ENCODE measurements at regions not wholly inside any gene's neighbourhood (a gene's known extent, or its start where the extent isn't known, plus 50 kb on each side); places are given as distances from the start of the nearest gene placed in this dataset.
"Not testable (repeated sequence)": the region's sequence is repeated elsewhere in the genome, so short reads cannot be mapped to it uniquely, and the experiment has no call there.

DNA sequence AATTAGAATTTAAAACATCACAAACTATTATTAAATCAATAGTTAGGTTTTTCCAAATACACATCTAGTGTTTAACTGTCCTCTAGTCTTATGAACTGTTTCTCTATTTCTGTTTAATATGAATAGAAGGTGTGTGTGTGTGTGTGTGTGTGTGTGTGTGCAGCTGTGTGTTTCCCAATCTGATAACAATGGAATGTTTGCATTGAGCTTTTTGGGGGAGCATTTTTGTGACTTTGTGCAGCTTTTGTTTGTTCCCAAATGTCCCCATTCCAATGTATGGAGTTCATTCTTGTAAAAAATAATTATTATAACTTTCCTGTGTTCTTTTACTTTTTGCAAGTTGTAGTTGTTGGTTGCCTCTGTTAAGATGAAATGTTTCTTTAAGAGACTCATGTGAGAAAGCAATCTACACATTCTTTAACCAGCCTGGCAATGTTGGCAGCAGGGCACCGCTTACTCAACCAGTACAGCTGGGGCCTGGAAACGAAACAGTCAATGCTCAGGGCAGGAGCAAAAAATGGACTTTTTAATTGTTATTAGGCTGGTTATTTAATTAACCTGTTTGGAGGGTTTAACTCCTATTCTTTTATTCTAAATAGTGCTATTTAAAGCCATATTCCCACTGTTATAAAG lies 354.3 kb downstream of the SRGAP2C start:
- TF ChIP-seq GLIS3 (CRISPR knock-in tag; IDR thresholded peaks at IDR 0.05) = no peak
- TF ChIP-seq, protein P1, sequence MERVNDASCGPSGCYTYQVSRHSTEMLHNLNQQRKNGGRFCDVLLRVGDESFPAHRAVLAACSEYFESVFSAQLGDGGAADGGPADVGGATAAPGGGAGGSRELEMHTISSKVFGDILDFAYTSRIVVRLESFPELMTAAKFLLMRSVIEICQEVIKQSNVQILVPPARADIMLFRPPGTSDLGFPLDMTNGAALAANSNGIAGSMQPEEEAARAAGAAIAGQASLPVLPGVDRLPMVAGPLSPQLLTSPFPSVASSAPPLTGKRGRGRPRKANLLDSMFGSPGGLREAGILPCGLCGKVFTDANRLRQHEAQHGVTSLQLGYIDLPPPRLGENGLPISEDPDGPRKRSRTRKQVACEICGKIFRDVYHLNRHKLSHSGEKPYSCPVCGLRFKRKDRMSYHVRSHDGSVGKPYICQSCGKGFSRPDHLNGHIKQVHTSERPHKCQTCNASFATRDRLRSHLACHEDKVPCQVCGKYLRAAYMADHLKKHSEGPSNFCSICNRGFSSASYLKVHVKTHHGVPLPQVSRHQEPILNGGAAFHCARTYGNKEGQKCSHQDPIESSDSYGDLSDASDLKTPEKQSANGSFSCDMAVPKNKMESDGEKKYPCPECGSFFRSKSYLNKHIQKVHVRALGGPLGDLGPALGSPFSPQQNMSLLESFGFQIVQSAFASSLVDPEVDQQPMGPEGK (CRISPR knock-in tag; IDR thresholded peaks at IDR 0.05; ENCODE audit: borderline replicate concordance) = no peak
- TF ChIP-seq RARB (CRISPR knock-in tag; IDR thresholded peaks at IDR 0.05) = no peak
- TF ChIP-seq ZNF70 (CRISPR knock-in tag; IDR thresholded peaks at IDR 0.05) = no peak
- no peak for TF ChIP-seq PPARA (CRISPR knock-in tag; IDR thresholded peaks at IDR 0.05; ENCODE audit: borderline replicate concordance)
- TF ChIP-seq, protein P2, sequence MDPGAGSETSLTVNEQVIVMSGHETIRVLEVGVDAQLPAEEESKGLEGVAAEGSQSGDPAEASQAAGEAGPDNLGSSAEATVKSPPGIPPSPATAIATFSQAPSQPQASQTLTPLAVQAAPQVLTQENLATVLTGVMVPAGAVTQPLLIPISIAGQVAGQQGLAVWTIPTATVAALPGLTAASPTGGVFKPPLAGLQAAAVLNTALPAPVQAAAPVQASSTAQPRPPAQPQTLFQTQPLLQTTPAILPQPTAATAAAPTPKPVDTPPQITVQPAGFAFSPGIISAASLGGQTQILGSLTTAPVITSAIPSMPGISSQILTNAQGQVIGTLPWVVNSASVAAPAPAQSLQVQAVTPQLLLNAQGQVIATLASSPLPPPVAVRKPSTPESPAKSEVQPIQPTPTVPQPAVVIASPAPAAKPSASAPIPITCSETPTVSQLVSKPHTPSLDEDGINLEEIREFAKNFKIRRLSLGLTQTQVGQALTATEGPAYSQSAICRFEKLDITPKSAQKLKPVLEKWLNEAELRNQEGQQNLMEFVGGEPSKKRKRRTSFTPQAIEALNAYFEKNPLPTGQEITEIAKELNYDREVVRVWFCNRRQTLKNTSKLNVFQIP (CRISPR knock-in tag; IDR thresholded peaks at IDR 0.05; ENCODE audit: borderline replicate concordance, low read depth) = no peak
- TF ChIP-seq ZC3H10 (CRISPR knock-in tag; IDR thresholded peaks at IDR 0.05) = no peak
- no peak for TF ChIP-seq OSR1 (CRISPR knock-in tag; IDR thresholded peaks at IDR 0.05)
- TF ChIP-seq ZFP30 (CRISPR knock-in tag; IDR thresholded peaks at IDR 0.05) = no peak
- TF ChIP-seq ZNF565 (CRISPR knock-in tag; conservative IDR thresholded peaks at IDR 0.05; ENCODE audit: low read depth) = no peak
- TF ChIP-seq ZNF8 (CRISPR knock-in tag; IDR thresholded peaks at IDR 0.05) = no peak
- TF ChIP-seq BACH2 (CRISPR knock-in tag; IDR thresholded peaks at IDR 0.05; ENCODE audit: borderline replicate concordance) = no peak
- TF ChIP-seq ARNTL (CRISPR knock-in tag; IDR thresholded peaks at IDR 0.05; ENCODE audit: borderline replicate concordance, low read depth) = no peak
- ATAC-seq = no peak

DNA sequence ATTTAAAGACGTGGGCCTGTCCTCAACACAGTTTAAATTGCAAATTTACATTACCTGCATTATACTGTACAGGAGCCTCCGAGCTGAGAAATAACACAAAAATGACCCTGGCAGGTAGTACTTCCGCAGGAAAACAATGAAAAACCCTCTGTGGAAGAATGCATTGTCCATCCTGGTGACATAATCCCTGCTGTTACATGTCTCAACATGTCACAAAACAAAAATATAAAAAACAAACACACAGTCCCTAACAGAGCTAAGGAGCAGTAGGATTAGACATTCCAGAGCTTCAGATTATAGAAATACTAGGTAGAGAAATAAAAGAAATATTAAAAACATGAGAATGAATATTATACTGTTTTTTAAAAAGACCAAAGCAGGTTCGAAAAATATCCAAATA lies 359.2 kb downstream of the SRGAP2C start:
- not testable (repeated sequence) for ATAC-seq

DNA sequence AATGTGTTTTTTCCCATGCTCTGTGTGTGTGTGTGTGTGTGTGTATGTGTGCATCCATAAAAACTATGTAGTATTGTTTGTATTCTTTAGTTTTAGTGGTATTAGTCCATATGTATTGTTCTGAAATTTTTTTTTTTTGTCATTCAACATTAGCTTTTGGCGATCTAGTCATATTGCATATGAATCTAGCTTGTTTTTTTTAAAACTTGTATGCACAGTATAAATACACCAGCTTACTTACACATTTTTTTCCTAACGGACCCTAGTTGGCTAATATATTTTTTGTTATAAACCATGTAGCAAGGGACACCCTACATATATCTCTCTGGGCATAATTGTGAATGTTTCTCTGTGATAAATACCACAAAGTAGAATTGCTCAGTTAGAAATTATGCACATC lies 359.7 kb downstream of the SRGAP2C start:
- ATAC-seq = no peak

More for the DNA sequence above, 359.7 kb downstream of the SRGAP2C start:
- no peak for TF ChIP-seq TOX (CRISPR knock-in tag; IDR thresholded peaks at IDR 0.05; ENCODE audit: borderline replicate concordance)
- no peak for TF ChIP-seq BACH2 (CRISPR knock-in tag; IDR thresholded peaks at IDR 0.05; ENCODE audit: borderline replicate concordance)
- TF ChIP-seq ZC3H10 (CRISPR knock-in tag; IDR thresholded peaks at IDR 0.05) = no peak
- no peak for TF ChIP-seq PPARA (CRISPR knock-in tag; IDR thresholded peaks at IDR 0.05; ENCODE audit: borderline replicate concordance)
- TF ChIP-seq, protein P3, sequence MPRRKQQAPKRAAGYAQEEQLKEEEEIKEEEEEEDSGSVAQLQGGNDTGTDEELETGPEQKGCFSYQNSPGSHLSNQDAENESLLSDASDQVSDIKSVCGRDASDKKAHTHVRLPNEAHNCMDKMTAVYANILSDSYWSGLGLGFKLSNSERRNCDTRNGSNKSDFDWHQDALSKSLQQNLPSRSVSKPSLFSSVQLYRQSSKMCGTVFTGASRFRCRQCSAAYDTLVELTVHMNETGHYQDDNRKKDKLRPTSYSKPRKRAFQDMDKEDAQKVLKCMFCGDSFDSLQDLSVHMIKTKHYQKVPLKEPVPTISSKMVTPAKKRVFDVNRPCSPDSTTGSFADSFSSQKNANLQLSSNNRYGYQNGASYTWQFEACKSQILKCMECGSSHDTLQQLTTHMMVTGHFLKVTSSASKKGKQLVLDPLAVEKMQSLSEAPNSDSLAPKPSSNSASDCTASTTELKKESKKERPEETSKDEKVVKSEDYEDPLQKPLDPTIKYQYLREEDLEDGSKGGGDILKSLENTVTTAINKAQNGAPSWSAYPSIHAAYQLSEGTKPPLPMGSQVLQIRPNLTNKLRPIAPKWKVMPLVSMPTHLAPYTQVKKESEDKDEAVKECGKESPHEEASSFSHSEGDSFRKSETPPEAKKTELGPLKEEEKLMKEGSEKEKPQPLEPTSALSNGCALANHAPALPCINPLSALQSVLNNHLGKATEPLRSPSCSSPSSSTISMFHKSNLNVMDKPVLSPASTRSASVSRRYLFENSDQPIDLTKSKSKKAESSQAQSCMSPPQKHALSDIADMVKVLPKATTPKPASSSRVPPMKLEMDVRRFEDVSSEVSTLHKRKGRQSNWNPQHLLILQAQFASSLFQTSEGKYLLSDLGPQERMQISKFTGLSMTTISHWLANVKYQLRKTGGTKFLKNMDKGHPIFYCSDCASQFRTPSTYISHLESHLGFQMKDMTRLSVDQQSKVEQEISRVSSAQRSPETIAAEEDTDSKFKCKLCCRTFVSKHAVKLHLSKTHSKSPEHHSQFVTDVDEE (CRISPR knock-in tag; IDR thresholded peaks at IDR 0.05) = no peak
- no peak for TF ChIP-seq ESRRG (CRISPR knock-in tag; IDR thresholded peaks at IDR 0.05)
- no peak for TF ChIP-seq ZFP3 (CRISPR knock-in tag; IDR thresholded peaks at IDR 0.05)
- TF ChIP-seq CSDC2 (CRISPR knock-in tag; IDR thresholded peaks at IDR 0.05) = no peak
- no peak for TF ChIP-seq ISL1 (CRISPR knock-in tag; IDR thresholded peaks at IDR 0.05)
- TF ChIP-seq SNAI2 (CRISPR knock-in tag; IDR thresholded peaks at IDR 0.05) = no peak
- no peak for TF ChIP-seq ZNF8 (CRISPR knock-in tag; IDR thresholded peaks at IDR 0.05)
- TF ChIP-seq, protein P4, sequence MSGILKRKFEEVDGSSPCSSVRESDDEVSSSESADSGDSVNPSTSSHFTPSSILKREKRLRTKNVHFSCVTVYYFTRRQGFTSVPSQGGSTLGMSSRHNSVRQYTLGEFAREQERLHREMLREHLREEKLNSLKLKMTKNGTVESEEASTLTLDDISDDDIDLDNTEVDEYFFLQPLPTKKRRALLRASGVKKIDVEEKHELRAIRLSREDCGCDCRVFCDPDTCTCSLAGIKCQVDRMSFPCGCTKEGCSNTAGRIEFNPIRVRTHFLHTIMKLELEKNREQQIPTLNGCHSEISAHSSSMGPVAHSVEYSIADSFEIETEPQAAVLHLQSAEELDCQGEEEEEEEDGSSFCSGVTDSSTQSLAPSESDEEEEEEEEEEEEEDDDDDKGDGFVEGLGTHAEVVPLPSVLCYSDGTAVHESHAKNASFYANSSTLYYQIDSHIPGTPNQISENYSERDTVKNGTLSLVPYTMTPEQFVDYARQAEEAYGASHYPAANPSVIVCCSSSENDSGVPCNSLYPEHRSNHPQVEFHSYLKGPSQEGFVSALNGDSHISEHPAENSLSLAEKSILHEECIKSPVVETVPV (CRISPR knock-in tag; IDR thresholded peaks at IDR 0.05) = no peak
- TF ChIP-seq, protein P5, sequence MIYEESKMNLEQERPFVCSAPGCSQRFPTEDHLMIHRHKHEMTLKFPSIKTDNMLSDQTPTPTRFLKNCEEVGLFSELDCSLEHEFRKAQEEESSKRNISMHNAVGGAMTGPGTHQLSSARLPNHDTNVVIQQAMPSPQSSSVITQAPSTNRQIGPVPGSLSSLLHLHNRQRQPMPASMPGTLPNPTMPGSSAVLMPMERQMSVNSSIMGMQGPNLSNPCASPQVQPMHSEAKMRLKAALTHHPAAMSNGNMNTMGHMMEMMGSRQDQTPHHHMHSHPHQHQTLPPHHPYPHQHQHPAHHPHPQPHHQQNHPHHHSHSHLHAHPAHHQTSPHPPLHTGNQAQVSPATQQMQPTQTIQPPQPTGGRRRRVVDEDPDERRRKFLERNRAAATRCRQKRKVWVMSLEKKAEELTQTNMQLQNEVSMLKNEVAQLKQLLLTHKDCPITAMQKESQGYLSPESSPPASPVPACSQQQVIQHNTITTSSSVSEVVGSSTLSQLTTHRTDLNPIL (CRISPR knock-in tag; IDR thresholded peaks at IDR 0.05; ENCODE audit: low read depth) = no peak
- TF ChIP-seq ZFP30 (CRISPR knock-in tag; IDR thresholded peaks at IDR 0.05) = no peak
- TF ChIP-seq, protein P2 (CRISPR knock-in tag; IDR thresholded peaks at IDR 0.05; ENCODE audit: borderline replicate concordance, low read depth) = no peak
- TF ChIP-seq ARNTL (CRISPR knock-in tag; IDR thresholded peaks at IDR 0.05; ENCODE audit: borderline replicate concordance, low read depth) = no peak
- TF ChIP-seq OSR1 (CRISPR knock-in tag; IDR thresholded peaks at IDR 0.05) = no peak
- TF ChIP-seq, protein P1 (CRISPR knock-in tag; IDR thresholded peaks at IDR 0.05; ENCODE audit: borderline replicate concordance) = no peak
- TF ChIP-seq ZNF565 (CRISPR knock-in tag; conservative IDR thresholded peaks at IDR 0.05; ENCODE audit: low read depth) = no peak
